OCI-LY7 (cell line): ENCODE measurements at regions not wholly inside any gene's neighbourhood (a gene's known extent, or its start where the extent isn't known, plus 50 kb on each side); places are given as distances from the start of the nearest gene placed in this dataset.
A peak's percentile ranks its signal among the peaks of the same experiment; 100 is the strongest.
"Not testable (repeated sequence)": the region's sequence is repeated elsewhere in the genome, so short reads cannot be mapped to it uniquely, and the experiment has no call there.

Source experiments
- BruUV-seq: library from RNA; stranded (reverse); fragments of 400-500 nt; replicated peaks from 2 replicates; lab custom pipeline; 2021; lab: Mats Ljungman, UMichigan
- CTCF ChIA-PET: fragments of 300-600 bp; sonication (Branson Sonifier 250); formaldehyde crosslinking; loops from one replicate; lab custom pipeline; 2022; ENCODE audit warnings: antibody characterized with exemption; ENCODE audit not compliant: unreplicated experiment; lab: Charles Lee
- POLR2A ChIA-PET: fragments of 300-600 bp; sonication (Branson Sonifier 250); formaldehyde crosslinking; loops from one replicate; lab custom pipeline; 2022; ENCODE audit warnings: antibody characterized with exemption; lab: Charles Lee
- DNase-seq: peaks from one replicate; pipeline ENCODE4 v3.0.0-alpha.2; 2015; ENCODE audit warnings: low spot score
- H2AFZ ChIP-seq: fragments of 200-600 bp; sonication (generic), shearing (Covaris generic); 2 replicates; pipeline ENCODE4 v1.6.1; 2014; ENCODE audit warnings: mild to moderate bottlenecking, antibody characterized with exemption, low read length, moderate library complexity
- H3K27ac ChIP-seq: fragments of 200-600 bp; sonication (generic); 2 replicates; pipeline ENCODE4 v1.5.1; 2014; ENCODE audit warnings: mixed run types, low read depth, mild to moderate bottlenecking, moderate library complexity, low read length, inconsistent platforms; ENCODE audit not compliant: poor library complexity, severe bottlenecking
- H3K36me3 ChIP-seq: fragments of 200-600 bp; sonication (generic); 2 replicates; pipeline ENCODE4 v1.6.1; 2014; ENCODE audit warnings: mild to moderate bottlenecking, antibody characterized with exemption, low read length, moderate library complexity, mixed read lengths; ENCODE audit not compliant: insufficient read depth
- H3K4me1 ChIP-seq: fragments of 200-600 bp; sonication (generic); 2 replicates; pipeline ENCODE4 v1.5.1; 2014; ENCODE audit warnings: mild to moderate bottlenecking, low read length; ENCODE audit not compliant: insufficient read depth, poor library complexity, severe bottlenecking
- H3K4me2 ChIP-seq: fragments of 200-600 bp; sonication (generic); 2 replicates; pipeline ENCODE4 v1.6.1; 2014; ENCODE audit warnings: mild to moderate bottlenecking, low read length
- H3K4me3 ChIP-seq: fragments of 200-600 bp; sonication (generic); 2 replicates; pipeline ENCODE4 v1.5.1; 2014; ENCODE audit warnings: mild to moderate bottlenecking, low read depth, low read length; ENCODE audit not compliant: poor library complexity, severe bottlenecking
- H3K79me2 ChIP-seq: fragments of 200-600 bp; sonication (generic); 2 replicates; pipeline ENCODE4 v1.6.1; 2016; ENCODE audit warnings: low read depth, mild to moderate bottlenecking, low read length, moderate library complexity, mixed read lengths; ENCODE audit not compliant: insufficient read depth
- H3K9me2 ChIP-seq: fragments of 200-600 bp; sonication (generic); 2 replicates; pipeline ENCODE4 v1.6.1; 2016; ENCODE audit warnings: mild to moderate bottlenecking, low read length, mixed read lengths; ENCODE audit not compliant: insufficient read depth
- H3K9me3 ChIP-seq: fragments of 200-600 bp; sonication (generic); 2 replicates; pipeline ENCODE4 v1.6.1; 2014; ENCODE audit warnings: mild to moderate bottlenecking, mixed run types, low read length, mixed read lengths
- H4K20me1 ChIP-seq: fragments of 200-600 bp; sonication (generic); 2 replicates; pipeline ENCODE4 v1.6.1; 2014; ENCODE audit warnings: mild to moderate bottlenecking, antibody characterized with exemption, low read length, moderate library complexity, mixed read lengths; ENCODE audit not compliant: insufficient read depth
- EZH2phosphoT487 ChIP-seq: fragments of 200-600 bp; sonication (generic); IDR thresholded peaks from 2 replicates; pipeline ENCODE4 v1.6.1; 2018; ENCODE audit warnings: low read depth, borderline replicate concordance, mild to moderate bottlenecking, mixed run types, antibody characterized with exemption, low read length, moderate library complexity, mixed read lengths
- intact Hi-C: fragments of 100-400 bp; cut with micrococcal nuclease; formaldehyde crosslinking; loops from one replicate; pipeline ENCODE4 v1.10.0; 2022; ENCODE audit not compliant: unreplicated experiment
- TF ChIP-seq, protein P1 (sequence below): fragments of 200-600 bp; sonication (generic); conservative IDR thresholded peaks from 2 replicates; pipeline ENCODE4 v1.5.1; 2014; ENCODE audit warnings: mild to moderate bottlenecking, antibody characterized with exemption, low read length, moderate library complexity, mixed read lengths

GRCh38 chr11:26936109-26936508 is 57.8 kb upstream of the FIBIN start:
- Histone ChIP-seq H3K4me1 (no peaks in the 10 kb centered on the region), H3K4me2 (no peak overlapping the region), H3K9me2 (no peaks in the 10 kb centered on the region), H3K36me3 (no peaks in the 10 kb centered on the region; the same call in 1 of the 2 replicates), H2AFZ (no peak overlapping the region), H3K9me3 (peaks cover 9% of the 10 kb centered on the region; the same call in 1 of the 2 replicates), H4K20me1 (no peaks in the 10 kb centered on the region), H3K27ac (no peak overlapping the region), H3K4me3 (no peak overlapping the region), H3K79me2 (no peaks in the 10 kb centered on the region)
- ChIA-PET POLR2A (interaction anchor here (1.1 to 2.0 kb wide), 2 partner anchors 10 to 206 kb away, joined by 3 to 5 read pairs; no protein-coding TSS in a partner anchor), CTCF (no interaction called here)
- no TSS peak for BruUV-seq
- intact Hi-C loops, result no loop called here
- DNase-seq, result no peak
- TF ChIP-seq EZH2phosphoT487, result no peak
- TF ChIP-seq, protein P1, sequence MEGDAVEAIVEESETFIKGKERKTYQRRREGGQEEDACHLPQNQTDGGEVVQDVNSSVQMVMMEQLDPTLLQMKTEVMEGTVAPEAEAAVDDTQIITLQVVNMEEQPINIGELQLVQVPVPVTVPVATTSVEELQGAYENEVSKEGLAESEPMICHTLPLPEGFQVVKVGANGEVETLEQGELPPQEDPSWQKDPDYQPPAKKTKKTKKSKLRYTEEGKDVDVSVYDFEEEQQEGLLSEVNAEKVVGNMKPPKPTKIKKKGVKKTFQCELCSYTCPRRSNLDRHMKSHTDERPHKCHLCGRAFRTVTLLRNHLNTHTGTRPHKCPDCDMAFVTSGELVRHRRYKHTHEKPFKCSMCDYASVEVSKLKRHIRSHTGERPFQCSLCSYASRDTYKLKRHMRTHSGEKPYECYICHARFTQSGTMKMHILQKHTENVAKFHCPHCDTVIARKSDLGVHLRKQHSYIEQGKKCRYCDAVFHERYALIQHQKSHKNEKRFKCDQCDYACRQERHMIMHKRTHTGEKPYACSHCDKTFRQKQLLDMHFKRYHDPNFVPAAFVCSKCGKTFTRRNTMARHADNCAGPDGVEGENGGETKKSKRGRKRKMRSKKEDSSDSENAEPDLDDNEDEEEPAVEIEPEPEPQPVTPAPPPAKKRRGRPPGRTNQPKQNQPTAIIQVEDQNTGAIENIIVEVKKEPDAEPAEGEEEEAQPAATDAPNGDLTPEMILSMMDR, result no peak

GRCh38 chr11:26937386-26937785 is 56.5 kb upstream of the FIBIN start:
- no peak for TF ChIP-seq EZH2phosphoT487
- TF ChIP-seq, protein P1, result no peak
- BruUV-seq, result no TSS peak
- H2AFZ ChIP-seq, result no peak overlapping the region
- no peaks in the 10 kb centered on the region for H3K4me1 ChIP-seq
- H3K9me3 ChIP-seq, result peaks cover 7% of the 10 kb centered on the region; the same call in 1 of the 2 replicates
- intact Hi-C loops, result no loop called here
- H3K9me2 ChIP-seq, result no peaks in the 10 kb centered on the region
- H4K20me1 ChIP-seq, result no peaks in the 10 kb centered on the region
- H3K4me3 ChIP-seq, result no peak overlapping the region
- no peaks in the 10 kb centered on the region for H3K79me2 ChIP-seq
- no peaks in the 10 kb centered on the region; the same call in 1 of the 2 replicates for H3K36me3 ChIP-seq
- POLR2A ChIA-PET, result interaction anchor here (0.9 to 1.2 kb wide), 3 partner anchors 9 to 19 kb away, joined by 3 to 4 read pairs (median 4); no protein-coding TSS in a partner anchor
- H3K27ac ChIP-seq, result no peak overlapping the region
- no peak overlapping the region for H3K4me2 ChIP-seq
- DNase-seq, result no peak
- CTCF ChIA-PET, result no interaction called here

- H3K9me3 ChIP-seq, H3K27ac ChIP-seq, DNase-seq, BruUV-seq, H3K4me2 ChIP-seq, H3K4me3 ChIP-seq, H3K79me2 ChIP-seq, H3K9me2 ChIP-seq, CTCF ChIA-PET, H3K36me3 ChIP-seq, H4K20me1 ChIP-seq, intact Hi-C loops, H3K4me1 ChIP-seq: not testable (repeated sequence)
- H2AFZ ChIP-seq, result peak overlapping the region; percentile 17; the same call in 1 of the 2 replicates
- POLR2A ChIA-PET, result interaction anchor here (0.7 to 1.2 kb wide), 3 partner anchors 12 to 185 kb away, joined by 3 read pairs; no protein-coding TSS in a partner anchor
Measured at GRCh38 chr11:26940501-26940900, 53.4 kb upstream of the FIBIN start.
